OCI-LY7 (cell line): ENCODE measurements at regions not wholly inside any gene's neighbourhood (a gene's known extent, or its start where the extent isn't known, plus 50 kb on each side); places are given as distances from the start of the nearest gene placed in this dataset.

ENCODE experiments used
- BruUV-seq: library from RNA; stranded (reverse); fragments of 400-500 nt; replicated peaks from 2 replicates; lab custom pipeline; 2021; lab: Mats Ljungman, UMichigan
- CTCF ChIA-PET: fragments of 300-600 bp; sonication (Branson Sonifier 250); formaldehyde crosslinking; loops from one replicate; lab custom pipeline; 2022; ENCODE audit warnings: antibody characterized with exemption; ENCODE audit not compliant: unreplicated experiment; lab: Charles Lee
- POLR2A ChIA-PET: fragments of 300-600 bp; sonication (Branson Sonifier 250); formaldehyde crosslinking; loops from one replicate; lab custom pipeline; 2022; ENCODE audit warnings: antibody characterized with exemption; lab: Charles Lee
- DNase-seq: peaks from one replicate; pipeline ENCODE4 v3.0.0-alpha.2; 2015; ENCODE audit warnings: low spot score
- H2AFZ ChIP-seq: fragments of 200-600 bp; sonication (generic), shearing (Covaris generic); 2 replicates; pipeline ENCODE4 v1.6.1; 2014; ENCODE audit warnings: mild to moderate bottlenecking, antibody characterized with exemption, low read length, moderate library complexity
- H3K27ac ChIP-seq: fragments of 200-600 bp; sonication (generic); 2 replicates; pipeline ENCODE4 v1.5.1; 2014; ENCODE audit warnings: mixed run types, low read depth, mild to moderate bottlenecking, moderate library complexity, low read length, inconsistent platforms; ENCODE audit not compliant: poor library complexity, severe bottlenecking
- H3K36me3 ChIP-seq: fragments of 200-600 bp; sonication (generic); 2 replicates; pipeline ENCODE4 v1.6.1; 2014; ENCODE audit warnings: mild to moderate bottlenecking, antibody characterized with exemption, low read length, moderate library complexity, mixed read lengths; ENCODE audit not compliant: insufficient read depth
- H3K4me1 ChIP-seq: fragments of 200-600 bp; sonication (generic); 2 replicates; pipeline ENCODE4 v1.5.1; 2014; ENCODE audit warnings: mild to moderate bottlenecking, low read length; ENCODE audit not compliant: insufficient read depth, poor library complexity, severe bottlenecking
- H3K4me2 ChIP-seq: fragments of 200-600 bp; sonication (generic); 2 replicates; pipeline ENCODE4 v1.6.1; 2014; ENCODE audit warnings: mild to moderate bottlenecking, low read length
- H3K4me3 ChIP-seq: fragments of 200-600 bp; sonication (generic); 2 replicates; pipeline ENCODE4 v1.5.1; 2014; ENCODE audit warnings: mild to moderate bottlenecking, low read depth, low read length; ENCODE audit not compliant: poor library complexity, severe bottlenecking
- H3K79me2 ChIP-seq: fragments of 200-600 bp; sonication (generic); 2 replicates; pipeline ENCODE4 v1.6.1; 2016; ENCODE audit warnings: low read depth, mild to moderate bottlenecking, low read length, moderate library complexity, mixed read lengths; ENCODE audit not compliant: insufficient read depth
- H3K9me2 ChIP-seq: fragments of 200-600 bp; sonication (generic); 2 replicates; pipeline ENCODE4 v1.6.1; 2016; ENCODE audit warnings: mild to moderate bottlenecking, low read length, mixed read lengths; ENCODE audit not compliant: insufficient read depth
- H3K9me3 ChIP-seq: fragments of 200-600 bp; sonication (generic); 2 replicates; pipeline ENCODE4 v1.6.1; 2014; ENCODE audit warnings: mild to moderate bottlenecking, mixed run types, low read length, mixed read lengths
- H4K20me1 ChIP-seq: fragments of 200-600 bp; sonication (generic); 2 replicates; pipeline ENCODE4 v1.6.1; 2014; ENCODE audit warnings: mild to moderate bottlenecking, antibody characterized with exemption, low read length, moderate library complexity, mixed read lengths; ENCODE audit not compliant: insufficient read depth
- EZH2phosphoT487 ChIP-seq: fragments of 200-600 bp; sonication (generic); IDR thresholded peaks from 2 replicates; pipeline ENCODE4 v1.6.1; 2018; ENCODE audit warnings: low read depth, borderline replicate concordance, mild to moderate bottlenecking, mixed run types, antibody characterized with exemption, low read length, moderate library complexity, mixed read lengths
- intact Hi-C: fragments of 100-400 bp; cut with micrococcal nuclease; formaldehyde crosslinking; loops from one replicate; pipeline ENCODE4 v1.10.0; 2022; ENCODE audit not compliant: unreplicated experiment
- TF ChIP-seq, protein P1 (sequence below): fragments of 200-600 bp; sonication (generic); conservative IDR thresholded peaks from 2 replicates; pipeline ENCODE4 v1.5.1; 2014; ENCODE audit warnings: mild to moderate bottlenecking, antibody characterized with exemption, low read length, moderate library complexity, mixed read lengths

GRCh38 chr22:49295851-49296560 is 531.7 kb downstream of the BRD1 start:
- CTCF ChIA-PET, result no interaction called here
- H3K36me3 ChIP-seq, result no peaks in the 10 kb centered on the region

DNA sequence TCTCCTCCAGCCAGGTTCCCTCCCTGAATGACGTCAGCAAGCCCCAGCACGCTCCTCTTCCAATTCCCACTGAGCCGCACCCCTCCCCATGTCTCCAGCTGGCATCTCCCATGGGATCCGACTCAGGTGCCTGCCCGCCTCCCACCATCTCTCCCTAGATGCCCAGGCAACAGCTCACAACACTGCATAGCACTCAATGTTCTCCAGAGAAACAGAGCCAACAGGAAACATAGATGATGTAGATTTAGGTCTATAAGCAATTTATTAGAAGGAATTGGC is 532.3 kb downstream of the BRD1 start:
- POLR2A ChIA-PET, result no interaction called here
- intact Hi-C loops, result no loop called here
- no peaks in the 10 kb centered on the region for H3K4me1 ChIP-seq
- no peaks in the 10 kb centered on the region for H4K20me1 ChIP-seq
- H3K9me3 ChIP-seq, result no peaks in the 10 kb centered on the region
- no peak overlapping the region for H2AFZ ChIP-seq
- no peak overlapping the region for H3K27ac ChIP-seq
- TF ChIP-seq EZH2phosphoT487, result no peak
- TF ChIP-seq, protein P1, sequence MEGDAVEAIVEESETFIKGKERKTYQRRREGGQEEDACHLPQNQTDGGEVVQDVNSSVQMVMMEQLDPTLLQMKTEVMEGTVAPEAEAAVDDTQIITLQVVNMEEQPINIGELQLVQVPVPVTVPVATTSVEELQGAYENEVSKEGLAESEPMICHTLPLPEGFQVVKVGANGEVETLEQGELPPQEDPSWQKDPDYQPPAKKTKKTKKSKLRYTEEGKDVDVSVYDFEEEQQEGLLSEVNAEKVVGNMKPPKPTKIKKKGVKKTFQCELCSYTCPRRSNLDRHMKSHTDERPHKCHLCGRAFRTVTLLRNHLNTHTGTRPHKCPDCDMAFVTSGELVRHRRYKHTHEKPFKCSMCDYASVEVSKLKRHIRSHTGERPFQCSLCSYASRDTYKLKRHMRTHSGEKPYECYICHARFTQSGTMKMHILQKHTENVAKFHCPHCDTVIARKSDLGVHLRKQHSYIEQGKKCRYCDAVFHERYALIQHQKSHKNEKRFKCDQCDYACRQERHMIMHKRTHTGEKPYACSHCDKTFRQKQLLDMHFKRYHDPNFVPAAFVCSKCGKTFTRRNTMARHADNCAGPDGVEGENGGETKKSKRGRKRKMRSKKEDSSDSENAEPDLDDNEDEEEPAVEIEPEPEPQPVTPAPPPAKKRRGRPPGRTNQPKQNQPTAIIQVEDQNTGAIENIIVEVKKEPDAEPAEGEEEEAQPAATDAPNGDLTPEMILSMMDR, result no peak
- H3K79me2 ChIP-seq, result no peaks in the 10 kb centered on the region
- H3K4me3 ChIP-seq, result no peak overlapping the region
- DNase-seq, result no peak
- BruUV-seq, result no TSS peak
- CTCF ChIA-PET, result no interaction called here
- H3K36me3 ChIP-seq, result no peaks in the 10 kb centered on the region
- no peaks in the 10 kb centered on the region for H3K9me2 ChIP-seq
- no peak overlapping the region for H3K4me2 ChIP-seq

More at GRCh38 chr22:49295851-49296560, 531.7 kb downstream of the BRD1 start:
- no peaks in the 10 kb centered on the region for H4K20me1 ChIP-seq
- no peaks in the 10 kb centered on the region for H3K4me1 ChIP-seq
- intact Hi-C loops, result no loop called here
- no TSS peak for BruUV-seq
- no peaks in the 10 kb centered on the region for H3K9me3 ChIP-seq
- no peak overlapping the region for H3K4me3 ChIP-seq
- TF ChIP-seq EZH2phosphoT487, result no peak
- TF ChIP-seq, protein P1, result no peak
- DNase-seq, result no peak
- H3K4me2 ChIP-seq, result no peak overlapping the region
- no peaks in the 10 kb centered on the region for H3K79me2 ChIP-seq
- H3K9me2 ChIP-seq, result no peaks in the 10 kb centered on the region
- H2AFZ ChIP-seq, result no peak overlapping the region
- H3K27ac ChIP-seq, result no peak overlapping the region
- POLR2A ChIA-PET, result no interaction called here

DNA sequence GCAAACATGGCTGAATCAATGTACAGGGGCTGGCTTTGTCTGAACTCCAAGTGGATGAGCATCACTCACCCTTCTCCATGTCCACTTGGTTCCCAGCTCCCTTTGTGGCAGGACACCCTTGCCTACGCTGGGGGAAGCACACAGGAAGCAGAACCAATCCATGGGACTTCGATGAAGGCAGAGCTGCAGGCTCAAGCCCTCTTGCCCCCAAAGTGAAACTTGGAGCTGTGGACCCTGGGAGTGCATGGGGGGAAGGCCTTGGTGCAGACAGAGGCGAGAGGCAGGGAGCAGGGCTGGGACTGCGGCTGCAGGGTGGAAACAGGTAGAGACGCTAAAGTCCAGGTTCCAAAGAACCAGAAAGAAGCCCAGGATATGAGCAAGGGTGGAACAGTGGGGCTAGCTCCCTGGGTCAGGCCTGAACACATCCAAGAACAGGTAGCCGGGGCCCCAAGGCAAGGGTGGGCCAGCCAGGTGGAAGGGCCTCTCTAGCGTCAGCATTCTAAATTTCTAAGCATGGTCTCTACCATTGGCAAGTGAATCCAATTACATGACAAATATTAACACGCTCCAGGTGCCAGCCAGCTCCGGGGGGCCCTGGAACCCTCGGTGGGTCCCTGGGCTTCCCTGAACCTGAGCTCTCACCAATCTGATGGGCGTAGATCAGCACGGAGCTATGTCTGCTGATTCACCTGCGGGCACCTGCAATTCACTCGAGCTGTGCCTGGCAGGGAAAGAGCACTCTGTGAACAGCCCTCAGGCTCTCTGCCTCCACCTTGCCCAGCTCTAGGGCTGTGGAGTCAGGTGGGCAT is 532.8 kb downstream of the BRD1 start:
- intact Hi-C loops, result no loop called here
- POLR2A ChIA-PET, result no interaction called here
- TF ChIP-seq, protein P1, result no peak
- TF ChIP-seq EZH2phosphoT487, result no peak
- Histone ChIP-seq H3K9me2 (no peaks in the 10 kb centered on the region), H3K4me3 (no peak overlapping the region), H3K36me3 (no peaks in the 10 kb centered on the region), H3K79me2 (no peaks in the 10 kb centered on the region), H3K27ac (no peak overlapping the region), H3K4me1 (no peaks in the 10 kb centered on the region), H2AFZ (no peak overlapping the region), H3K9me3 (no peaks in the 10 kb centered on the region), H3K4me2 (no peak overlapping the region), H4K20me1 (no peaks in the 10 kb centered on the region)
- no peak for DNase-seq
- BruUV-seq, result no TSS peak
- CTCF ChIA-PET, result interaction anchor here (0.6 kb wide), 1 partner anchor 668 kb away, joined by 3 read pairs; no protein-coding TSS in a partner anchor
